ENCODE measurements at regions not wholly inside any gene's neighbourhood (a gene's known extent, or its start where the extent isn't known, plus 50 kb on each side); places are given as distances from the start of the nearest gene placed in this dataset.

- DNase-seq (ENCODE audit: low read depth), result no peak
- H3K4me3 ChIP-seq (ENCODE audit: low read depth, low read length), result no peak overlapping the region
- TF ChIP-seq CTCF (IDR thresholded peaks at IDR 0.05; ENCODE audit: low read depth, low read length), result no peak
- TF ChIP-seq MAX (IDR thresholded peaks at IDR 0.05; ENCODE audit: low read depth, low read length), result no peak
- no peak for TF ChIP-seq POLR2A (IDR thresholded peaks at IDR 0.05; ENCODE audit: extremely low read depth, insufficient read length)
- TF ChIP-seq MYC (IDR thresholded peaks at IDR 0.05; ENCODE audit: low read depth, low read length), result no peak
Measured at GRCh38 chr13:36606060-36606459, 67.8 kb upstream of the SERTM1 start.

DNA sequence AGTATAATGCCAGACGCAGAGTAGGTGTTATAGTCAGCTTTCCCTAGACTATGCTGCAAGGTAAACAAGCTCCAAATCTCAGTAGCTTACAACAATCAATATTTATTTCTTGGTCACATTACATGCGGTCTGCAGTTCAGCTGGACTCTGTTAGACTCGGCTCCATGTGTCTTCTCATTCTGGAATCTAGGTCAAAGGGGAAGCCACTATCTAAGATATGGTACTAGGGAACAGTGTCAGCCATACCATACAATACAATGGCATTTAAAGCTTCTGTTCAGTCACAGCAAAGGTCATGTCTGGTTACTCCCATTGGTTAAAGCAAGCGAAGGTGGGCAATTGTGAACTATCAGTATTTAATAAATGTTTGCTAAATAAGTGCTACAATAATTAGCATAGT, 65.3 kb upstream of the SERTM1 start:
- no peak for TF ChIP-seq CTCF (IDR thresholded peaks at IDR 0.05; ENCODE audit: low read depth, low read length)
- TF ChIP-seq POLR2A (IDR thresholded peaks at IDR 0.05; ENCODE audit: extremely low read depth, insufficient read length), result no peak
- no peak for TF ChIP-seq MYC (IDR thresholded peaks at IDR 0.05; ENCODE audit: low read depth, low read length)
- no peak for TF ChIP-seq MAX (IDR thresholded peaks at IDR 0.05; ENCODE audit: low read depth, low read length)
- H3K4me3 ChIP-seq (ENCODE audit: low read depth, low read length), result no peak overlapping the region
- no peak for DNase-seq (ENCODE audit: low read depth)

DNA sequence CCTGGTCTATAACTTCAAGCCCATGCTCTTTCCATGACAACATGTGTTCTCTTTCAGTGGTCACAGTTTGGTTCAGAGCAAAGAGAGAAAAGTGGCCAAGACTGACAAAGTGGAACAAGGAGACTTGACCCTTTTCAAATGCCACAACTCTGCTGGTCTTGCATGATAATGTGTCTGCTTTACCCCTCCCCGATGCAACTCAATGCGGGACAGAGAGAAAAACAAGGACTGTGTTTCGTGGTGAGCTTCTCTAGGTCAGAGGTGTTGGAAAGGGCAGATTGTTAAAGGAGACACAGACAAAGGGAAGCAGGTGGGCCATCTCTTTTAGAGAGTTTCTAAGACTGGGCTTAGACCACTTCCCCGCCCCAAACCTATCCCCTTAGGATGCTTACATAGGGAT, 61.6 kb upstream of the SERTM1 start:
- DNase-seq (ENCODE audit: low read depth), result no peak
- TF ChIP-seq CTCF (IDR thresholded peaks at IDR 0.05; ENCODE audit: low read depth, low read length), result no peak
- TF ChIP-seq MYC (IDR thresholded peaks at IDR 0.05; ENCODE audit: low read depth, low read length), result no peak
- no peak for TF ChIP-seq POLR2A (IDR thresholded peaks at IDR 0.05; ENCODE audit: extremely low read depth, insufficient read length)
- no peak for TF ChIP-seq MAX (IDR thresholded peaks at IDR 0.05; ENCODE audit: low read depth, low read length)
- H3K4me3 ChIP-seq (ENCODE audit: low read depth, low read length), result no peak overlapping the region

GRCh38 chr13:36616706-36617105, 57.1 kb upstream of the SERTM1 start:
- no peak for DNase-seq (ENCODE audit: low read depth)
- TF ChIP-seq MYC (IDR thresholded peaks at IDR 0.05; ENCODE audit: low read depth, low read length) (no peak), POLR2A (IDR thresholded peaks at IDR 0.05; ENCODE audit: extremely low read depth, insufficient read length) (no peak), MAX (IDR thresholded peaks at IDR 0.05; ENCODE audit: low read depth, low read length) (no peak), CTCF (IDR thresholded peaks at IDR 0.05; ENCODE audit: low read depth, low read length) (no peak)
- no peak overlapping the region for H3K4me3 ChIP-seq (ENCODE audit: low read depth, low read length)

- DNase-seq (ENCODE audit: low read depth), result no peak
Measured at GRCh38 chr13:36619535-36619934, 54.3 kb upstream of the SERTM1 start.

More at GRCh38 chr13:36619535-36619934, 54.3 kb upstream of the SERTM1 start:
- H3K4me3 ChIP-seq (ENCODE audit: low read depth, low read length), result no peak overlapping the region
- TF ChIP-seq POLR2A (IDR thresholded peaks at IDR 0.05; ENCODE audit: extremely low read depth, insufficient read length) (no peak), MYC (IDR thresholded peaks at IDR 0.05; ENCODE audit: low read depth, low read length) (no peak), MAX (IDR thresholded peaks at IDR 0.05; ENCODE audit: low read depth, low read length) (no peak), CTCF (IDR thresholded peaks at IDR 0.05; ENCODE audit: low read depth, low read length) (no peak)
